ENCODE measurements at regions not wholly inside any gene's neighbourhood (a gene's known extent, or its start where the extent isn't known, plus 50 kb on each side); places are given as distances from the start of the nearest gene placed in this dataset.

DNA sequence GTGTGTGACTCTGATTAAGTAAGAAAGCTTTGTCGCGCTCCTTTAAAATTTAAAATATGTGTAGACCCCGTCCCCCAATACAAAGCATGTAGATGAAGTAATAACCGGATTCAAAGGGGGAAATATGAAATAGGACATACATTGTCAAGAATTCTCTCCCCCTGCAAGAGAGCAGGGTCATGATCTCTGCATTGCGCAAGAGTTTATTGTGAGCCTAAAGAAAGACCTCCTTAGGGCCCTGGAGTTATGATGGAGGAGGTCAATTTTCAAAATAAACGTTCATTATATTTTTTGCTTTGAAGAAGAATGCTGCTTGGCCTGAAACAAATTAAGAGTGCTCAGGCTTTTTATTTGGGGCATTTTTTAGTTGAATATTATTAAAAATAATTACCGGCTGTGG lies 235.0 kb downstream of the SHOX2 start:
- H3T11ph ChIP-seq (ENCODE audit: low read length), result no peak overlapping the region
- H2BK12ac ChIP-seq (ENCODE audit: insufficient read length, low read depth, low read length), result no peak overlapping the region
- H3K4me1 ChIP-seq (ENCODE audit: insufficient read depth, low read length), result no peaks in the 10 kb centered on the region
- no peaks in the 10 kb centered on the region for H3K79me2 ChIP-seq (ENCODE audit: insufficient read depth, low read length)
- H2AK5ac ChIP-seq (ENCODE audit: insufficient read length, low read length), result no peak overlapping the region
- Mint-ChIP-seq H3K4me1 (peaks cover 4 to 7% of the 10 kb centered on the region in 2 experiments; a peak in 3 of 4 replicates), H3K9me3 (no peaks in the 10 kb centered on the region), H3K4me3 (no peak overlapping the region), H3K36me3 (ENCODE audit: insufficient read depth in 1 of 3, low read depth in 3 of 3) (no peaks in the 10 kb centered on the region), H3K27ac (no peak overlapping the region), H3K27me3 (ENCODE audit: low read depth) (no peaks in the 10 kb centered on the region)
- H3K9ac ChIP-seq (ENCODE audit: extremely low read depth, insufficient read length, low read length), result no peak overlapping the region
- H2BK120ac ChIP-seq (ENCODE audit: low read depth, low read length, poor library complexity, severe bottlenecking), result no peak overlapping the region
- no peak overlapping the region for H2BK15ac ChIP-seq (ENCODE audit: low read depth, low read length)
- TF ChIP-seq, protein P1, sequence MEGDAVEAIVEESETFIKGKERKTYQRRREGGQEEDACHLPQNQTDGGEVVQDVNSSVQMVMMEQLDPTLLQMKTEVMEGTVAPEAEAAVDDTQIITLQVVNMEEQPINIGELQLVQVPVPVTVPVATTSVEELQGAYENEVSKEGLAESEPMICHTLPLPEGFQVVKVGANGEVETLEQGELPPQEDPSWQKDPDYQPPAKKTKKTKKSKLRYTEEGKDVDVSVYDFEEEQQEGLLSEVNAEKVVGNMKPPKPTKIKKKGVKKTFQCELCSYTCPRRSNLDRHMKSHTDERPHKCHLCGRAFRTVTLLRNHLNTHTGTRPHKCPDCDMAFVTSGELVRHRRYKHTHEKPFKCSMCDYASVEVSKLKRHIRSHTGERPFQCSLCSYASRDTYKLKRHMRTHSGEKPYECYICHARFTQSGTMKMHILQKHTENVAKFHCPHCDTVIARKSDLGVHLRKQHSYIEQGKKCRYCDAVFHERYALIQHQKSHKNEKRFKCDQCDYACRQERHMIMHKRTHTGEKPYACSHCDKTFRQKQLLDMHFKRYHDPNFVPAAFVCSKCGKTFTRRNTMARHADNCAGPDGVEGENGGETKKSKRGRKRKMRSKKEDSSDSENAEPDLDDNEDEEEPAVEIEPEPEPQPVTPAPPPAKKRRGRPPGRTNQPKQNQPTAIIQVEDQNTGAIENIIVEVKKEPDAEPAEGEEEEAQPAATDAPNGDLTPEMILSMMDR (conservative IDR thresholded peaks at IDR 0.05), result no peak
- H2AFZ ChIP-seq (ENCODE audit: low read length), result no peak overlapping the region
- no peak overlapping the region for H3K56ac ChIP-seq (ENCODE audit: insufficient read length, low read depth, low read length)
- DNase-seq, result no peak
- H3K9me3 ChIP-seq (ENCODE audit: control insufficient read depth, low read depth, low read length), result no peaks in the 10 kb centered on the region
- no peak overlapping the region for H3K23ac ChIP-seq (ENCODE audit: insufficient read length, low read depth, low read length)
- no CpG with 5 or more reads among the region's 7 CpGs for WGBS (ENCODE audit: extremely low coverage, insufficient read length, low lambda C conversion rate)
- no peak overlapping the region for H4K91ac ChIP-seq (ENCODE audit: insufficient read length, low read depth, low read length)
- H4K8ac ChIP-seq (replicated peaks; ENCODE audit: insufficient read length, low read depth, low read length), result no peak overlapping the region
- no peak overlapping the region for H3K4ac ChIP-seq (ENCODE audit: low read depth, low read length)
- no peaks in the 10 kb centered on the region for H4K20me1 ChIP-seq (ENCODE audit: control insufficient read depth, insufficient read depth, insufficient read length)
- H3K23me2 ChIP-seq (ENCODE audit: insufficient read length, low read depth, low read length, poor library complexity, severe bottlenecking), result no peaks in the 10 kb centered on the region
- no peak overlapping the region for H4K5ac ChIP-seq (ENCODE audit: insufficient read length, low read depth, low read length)
- no peaks in the 10 kb centered on the region for H3K27me3 ChIP-seq (ENCODE audit: insufficient read depth, low read length)
- no peak overlapping the region for H3K27ac ChIP-seq (ENCODE audit: insufficient read length, low read depth, low read length)
- no peak overlapping the region for H3K14ac ChIP-seq (ENCODE audit: insufficient read depth, low read length)
- H2BK5ac ChIP-seq (ENCODE audit: insufficient read length, low read length), result no peak overlapping the region
- no peaks in the 10 kb centered on the region for H3K79me1 ChIP-seq (ENCODE audit: insufficient read depth, low read depth, low read length, poor library complexity, severe bottlenecking)
- no peak overlapping the region for H3K18ac ChIP-seq (ENCODE audit: insufficient read length, low read depth, low read length)
- H2BK20ac ChIP-seq (ENCODE audit: low read depth, low read length, poor library complexity, severe bottlenecking), result no peak overlapping the region
- no peak overlapping the region for H3K4me2 ChIP-seq (ENCODE audit: insufficient read depth, insufficient read length, low read length)

Measured in H9 (cell line).